MM.1S (cell line): ENCODE measurements at regions not wholly inside any gene's neighbourhood (a gene's known extent, or its start where the extent isn't known, plus 50 kb on each side); places are given as distances from the start of the nearest gene placed in this dataset.
"Not testable (repeated sequence)": the region's sequence is repeated elsewhere in the genome, so short reads cannot be mapped to it uniquely, and the experiment has no call there.

Experiments used
- EZH2 ChIP-seq: fragments of 300-600 bp; sonication (generic); optimal IDR thresholded peaks from 2 replicates; pipeline ENCODE3; 2017; ENCODE audit warnings: low read depth, mild to moderate bottlenecking, antibody characterized with exemption, low read length, mixed read lengths
- EZH2phosphoT487 ChIP-seq: fragments of 300-600 bp; sonication (generic); IDR thresholded peaks from 2 replicates; pipeline ENCODE4 v1.6.1; 2018; ENCODE audit warnings: antibody characterized with exemption, low read length
- TF ChIP-seq, protein P1 (sequence below): fragments of 300-600 bp; sonication (generic); IDR thresholded peaks from 2 replicates; pipeline ENCODE4 v1.5.1; 2016; ENCODE audit warnings: antibody characterized with exemption, low read length, mixed read lengths

DNA sequence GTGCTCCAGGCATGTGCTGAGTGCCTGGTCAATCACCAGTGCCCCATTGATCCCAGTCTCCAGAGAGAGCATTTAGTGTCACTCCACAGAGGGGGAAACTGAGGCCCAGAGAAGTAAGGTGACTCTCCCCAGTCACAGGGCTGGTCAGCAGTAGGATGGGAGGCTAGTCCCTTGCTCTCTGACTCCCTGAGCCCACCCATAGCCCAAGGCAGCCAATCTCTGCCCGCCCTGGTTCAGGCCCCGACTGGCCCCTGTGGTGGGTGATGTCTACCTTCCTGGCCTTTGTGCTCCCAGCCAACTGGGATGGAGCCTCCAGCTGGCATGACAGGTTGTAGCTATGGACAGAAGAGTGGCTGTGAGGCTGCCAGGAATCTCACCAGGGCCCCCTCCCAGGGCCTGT, 99.1 kb downstream of the LIMS4 start:
- TF ChIP-seq, protein P1, sequence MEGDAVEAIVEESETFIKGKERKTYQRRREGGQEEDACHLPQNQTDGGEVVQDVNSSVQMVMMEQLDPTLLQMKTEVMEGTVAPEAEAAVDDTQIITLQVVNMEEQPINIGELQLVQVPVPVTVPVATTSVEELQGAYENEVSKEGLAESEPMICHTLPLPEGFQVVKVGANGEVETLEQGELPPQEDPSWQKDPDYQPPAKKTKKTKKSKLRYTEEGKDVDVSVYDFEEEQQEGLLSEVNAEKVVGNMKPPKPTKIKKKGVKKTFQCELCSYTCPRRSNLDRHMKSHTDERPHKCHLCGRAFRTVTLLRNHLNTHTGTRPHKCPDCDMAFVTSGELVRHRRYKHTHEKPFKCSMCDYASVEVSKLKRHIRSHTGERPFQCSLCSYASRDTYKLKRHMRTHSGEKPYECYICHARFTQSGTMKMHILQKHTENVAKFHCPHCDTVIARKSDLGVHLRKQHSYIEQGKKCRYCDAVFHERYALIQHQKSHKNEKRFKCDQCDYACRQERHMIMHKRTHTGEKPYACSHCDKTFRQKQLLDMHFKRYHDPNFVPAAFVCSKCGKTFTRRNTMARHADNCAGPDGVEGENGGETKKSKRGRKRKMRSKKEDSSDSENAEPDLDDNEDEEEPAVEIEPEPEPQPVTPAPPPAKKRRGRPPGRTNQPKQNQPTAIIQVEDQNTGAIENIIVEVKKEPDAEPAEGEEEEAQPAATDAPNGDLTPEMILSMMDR = not testable (repeated sequence)
- not testable (repeated sequence) for TF ChIP-seq EZH2, EZH2phosphoT487
